Stimulated activated CD8-positive, alpha-beta memory T cell treated with anti-CD3 and anti-CD28 coated beads, Interleukin-15, amount 100 ng/mL, for 48 hours (primary cell): ENCODE measurements at regions not wholly inside any gene's neighbourhood (a gene's known extent, or its start where the extent isn't known, plus 50 kb on each side); places are given as distances from the start of the nearest gene placed in this dataset.
"Not testable (repeated sequence)": the region's sequence is repeated elsewhere in the genome, so short reads cannot be mapped to it uniquely, and the experiment has no call there.

Source experiments
- DNase-seq, 2 donors: peaks; one replicate each; pipeline ENCODE4 v3.0.0-alpha.2; 2020; ENCODE audit warnings: low read depth in 2 of 2

DNA sequence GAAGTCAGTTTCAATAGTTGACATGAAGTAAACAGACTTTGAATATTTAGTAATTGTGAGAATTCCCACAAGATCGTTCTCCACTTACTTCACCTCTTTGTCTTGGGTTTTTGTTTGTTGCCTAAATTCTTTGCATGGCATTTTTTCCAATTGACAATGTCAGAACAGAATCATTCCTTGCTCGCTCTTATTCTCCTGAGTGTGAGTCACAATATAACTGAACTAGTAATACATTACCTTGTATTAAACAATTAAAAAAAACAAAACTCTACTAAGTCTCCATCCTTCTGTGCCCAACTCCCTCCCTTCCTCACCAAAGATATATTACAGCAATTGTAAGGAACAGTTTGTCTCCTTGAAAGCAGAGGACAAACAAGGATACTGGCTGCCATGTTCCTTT lies 638.8 kb upstream of the NOVA1 start:
- DNase-seq, result no peak

DNA sequence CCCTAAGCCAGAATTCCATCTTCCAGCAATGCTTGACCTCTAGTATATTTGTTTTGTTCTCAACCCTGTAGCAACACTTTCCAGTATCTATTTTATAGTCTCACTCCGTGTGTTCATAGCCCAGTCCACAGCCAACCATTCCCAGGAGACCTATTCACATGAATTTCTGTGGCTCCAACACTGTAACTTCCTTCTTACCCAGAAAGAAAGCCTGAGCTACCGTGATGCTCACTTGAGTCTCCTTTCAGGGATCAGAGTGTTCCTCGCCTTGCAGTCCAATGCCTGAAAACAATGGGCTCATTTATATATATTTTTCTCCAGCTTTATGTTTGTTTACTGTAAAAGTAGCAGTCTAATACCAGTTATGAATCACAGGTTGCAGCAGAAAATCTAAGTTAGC lies 645.0 kb upstream of the NOVA1 start:
- DNase-seq, result no peak

DNA sequence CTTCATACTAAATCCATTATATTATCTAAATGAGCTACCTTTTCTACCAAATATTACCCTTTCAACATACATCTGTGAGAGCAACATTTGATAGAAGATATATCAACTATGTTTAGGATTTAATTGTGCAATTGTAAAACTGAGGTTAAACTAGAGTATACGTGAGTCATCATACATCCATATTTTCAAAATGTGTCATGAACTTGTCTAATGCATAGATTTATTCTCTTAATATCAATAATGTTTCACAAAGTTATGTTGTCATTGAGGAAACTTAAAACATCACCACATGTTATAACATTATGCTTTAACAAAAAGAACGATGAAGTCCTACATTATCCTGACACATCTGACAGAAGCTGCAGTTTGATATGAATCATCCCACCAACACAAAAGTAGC lies 645.5 kb upstream of the NOVA1 start:
- no peak for DNase-seq

DNA sequence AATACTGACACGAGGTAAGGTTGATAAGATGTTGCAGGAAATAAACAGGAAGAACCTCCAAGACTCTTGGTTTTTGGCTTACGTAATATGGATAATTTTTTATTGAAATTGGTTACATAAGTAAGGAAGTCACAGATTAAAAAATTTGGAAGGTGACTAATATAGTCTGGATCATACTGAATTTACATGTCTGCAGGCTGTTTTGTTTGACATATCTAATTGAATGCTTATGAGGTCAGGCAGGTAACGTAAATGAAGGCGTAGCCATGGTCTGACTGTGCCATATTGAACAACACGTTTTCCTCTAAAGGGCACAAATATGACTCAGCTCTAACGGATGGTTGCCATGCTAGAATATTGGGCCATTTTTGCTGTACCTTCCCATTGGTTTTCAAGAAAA lies 648.1 kb upstream of the NOVA1 start:
- DNase-seq, result no peak

DNA sequence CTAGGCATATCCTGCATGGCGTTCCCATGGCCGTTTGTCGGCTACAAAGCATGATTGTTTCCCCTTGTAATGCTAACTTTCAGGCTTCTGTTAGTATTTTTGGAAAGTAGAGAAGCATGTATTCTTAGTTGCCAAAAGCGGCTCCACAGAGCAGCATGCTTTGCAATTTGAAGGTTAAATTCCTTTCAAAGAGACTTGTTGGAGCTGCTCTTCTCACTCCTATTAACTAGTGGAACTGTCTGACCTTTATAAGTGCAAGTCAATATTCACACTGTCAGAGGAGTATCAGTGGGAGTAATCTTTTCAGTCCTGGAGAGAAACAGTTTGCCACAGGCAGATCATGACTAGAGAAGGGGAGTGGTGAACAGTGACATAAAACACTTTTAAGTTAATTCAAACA lies 656.1 kb upstream of the NOVA1 start:
- DNase-seq, result no peak

DNA sequence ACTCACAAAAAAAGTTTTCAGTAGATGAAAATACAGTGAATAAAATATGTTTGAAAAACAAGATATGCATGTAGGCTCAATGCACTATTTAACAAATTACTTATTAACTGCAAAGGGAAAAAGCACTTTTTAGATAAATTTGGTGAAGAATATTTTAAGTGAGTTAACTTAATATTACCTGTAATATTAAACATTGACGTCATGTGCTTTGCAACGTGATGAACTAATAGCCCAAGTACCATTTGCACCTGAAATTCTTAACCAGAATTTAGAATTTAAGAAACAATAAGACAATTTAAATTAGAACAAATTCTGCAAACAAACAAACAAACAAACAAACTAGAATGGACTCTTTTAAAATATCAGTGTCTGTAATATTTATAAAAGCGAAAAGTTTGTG lies 659.0 kb upstream of the NOVA1 start:
- no peak for DNase-seq

DNA sequence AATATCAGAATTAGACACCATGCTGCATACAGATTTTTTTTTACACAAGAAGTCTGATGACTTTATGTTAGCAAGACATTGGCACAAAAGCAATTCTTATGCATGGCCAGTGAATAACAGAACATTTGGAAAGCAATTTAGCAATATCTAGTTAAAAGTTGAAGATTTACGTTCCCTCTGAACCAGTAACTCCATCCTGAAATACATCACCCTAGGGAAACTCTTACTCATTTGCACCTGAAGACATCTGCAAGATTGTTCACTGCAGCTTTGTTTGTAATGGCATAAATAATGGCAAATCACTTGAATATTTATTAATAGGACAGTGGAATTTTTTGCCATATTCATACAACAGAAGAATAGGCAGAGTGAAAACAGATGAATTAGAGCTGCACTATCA lies 670.0 kb upstream of the NOVA1 start:
- no peak for DNase-seq

DNA sequence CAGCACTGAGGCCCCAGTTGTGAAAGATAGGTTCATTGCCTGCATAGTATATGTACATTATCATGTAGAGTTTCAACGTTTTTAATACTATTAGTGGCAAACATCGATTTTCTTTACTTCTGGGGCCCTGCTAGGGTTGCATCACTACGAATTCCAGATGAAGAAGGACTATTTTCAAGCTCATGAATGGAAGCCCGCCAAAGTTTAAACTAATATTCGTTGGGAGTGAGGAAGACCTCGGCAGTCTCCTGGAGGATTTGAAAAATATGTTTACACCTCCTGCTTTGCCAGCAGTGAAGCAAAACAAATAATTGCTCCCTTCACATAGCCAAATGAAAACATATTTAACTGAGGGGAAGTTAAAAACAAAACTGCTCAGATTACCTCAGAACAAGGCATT lies 672.9 kb upstream of the NOVA1 start:
- DNase-seq, result no peak

DNA sequence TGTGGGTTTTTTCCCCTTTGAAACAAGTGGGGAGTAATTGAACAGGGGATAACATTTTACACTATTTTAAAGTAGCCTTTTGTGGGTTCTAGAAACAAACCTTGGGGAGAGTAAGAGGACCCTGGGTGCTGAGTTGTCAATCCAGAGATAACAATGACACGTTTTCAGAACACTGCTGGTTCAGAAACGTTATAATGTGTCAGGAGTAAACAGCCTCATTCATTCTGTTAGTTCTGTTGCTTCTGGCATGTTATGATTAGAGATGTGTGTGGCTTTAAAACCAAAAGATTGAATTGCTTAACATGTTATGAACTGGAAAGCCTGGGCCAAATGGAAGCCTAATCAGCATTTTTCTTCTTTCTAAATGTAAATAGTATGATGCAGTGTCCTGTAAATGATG lies 680.5 kb upstream of the NOVA1 start:
- no peak for DNase-seq

DNA sequence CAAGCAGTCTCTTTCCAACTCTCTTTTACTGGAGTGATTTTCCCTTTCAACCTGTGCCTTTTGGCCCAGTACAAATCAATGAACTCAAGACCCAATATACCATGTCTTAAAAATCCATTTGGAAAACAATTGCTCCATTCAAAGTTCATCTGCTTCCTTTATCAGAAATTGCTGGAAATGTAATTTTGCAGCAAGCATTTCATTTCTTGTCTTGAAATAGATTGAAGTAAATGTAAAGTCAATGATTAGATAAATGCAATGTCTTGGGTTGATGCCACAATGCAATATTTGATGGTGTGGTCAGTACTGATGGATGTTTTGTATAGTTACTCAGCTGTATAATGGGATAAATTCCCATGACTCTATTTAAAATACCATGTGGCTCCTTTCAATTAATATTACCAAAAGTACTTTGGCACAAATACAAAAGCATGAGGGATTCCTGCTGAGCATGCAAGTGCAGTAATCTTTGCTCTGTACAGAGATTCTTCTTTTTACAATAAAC lies 707.7 kb upstream of the NOVA1 start:
- DNase-seq, result no peak

DNA sequence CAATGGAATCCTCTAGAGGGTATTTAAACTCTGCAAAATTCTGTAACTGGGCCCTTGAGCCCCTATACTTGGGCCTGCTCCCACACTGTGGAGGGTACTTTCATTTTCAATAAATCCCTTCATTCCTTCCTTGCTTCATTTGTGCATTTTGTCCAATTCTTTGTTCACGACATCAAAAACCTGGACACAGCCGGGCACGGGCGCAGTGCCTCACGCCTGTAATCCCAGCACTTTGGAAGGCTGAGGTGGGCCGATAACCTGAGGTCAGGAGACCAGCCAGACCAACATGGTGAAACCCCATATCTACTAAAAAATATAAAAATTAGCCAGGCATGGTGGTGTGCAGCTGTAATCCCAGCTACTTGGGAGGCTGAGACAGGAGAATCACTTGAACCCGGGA lies 714.9 kb upstream of the NOVA1 start:
- not testable (repeated sequence) for DNase-seq

DNA sequence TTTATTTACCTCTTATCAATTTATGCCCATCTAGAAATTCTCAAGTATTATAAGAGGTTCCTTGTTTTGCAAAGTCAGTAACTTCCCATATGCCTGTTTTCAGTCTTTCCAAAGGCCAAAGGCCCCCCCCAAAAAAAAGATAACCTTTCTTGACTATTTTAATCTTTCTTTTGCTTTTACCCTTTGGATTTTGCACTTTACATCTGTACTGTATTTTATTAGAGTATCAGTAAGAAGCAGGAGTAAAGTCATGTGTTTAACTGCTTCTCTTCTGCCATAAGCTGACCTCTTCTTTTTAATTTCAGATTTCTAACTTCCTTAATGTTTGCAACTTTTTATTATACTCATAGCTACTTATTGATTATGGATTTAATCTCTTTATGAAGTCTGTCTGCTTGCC lies 716.4 kb upstream of the NOVA1 start:
- no peak for DNase-seq

DNA sequence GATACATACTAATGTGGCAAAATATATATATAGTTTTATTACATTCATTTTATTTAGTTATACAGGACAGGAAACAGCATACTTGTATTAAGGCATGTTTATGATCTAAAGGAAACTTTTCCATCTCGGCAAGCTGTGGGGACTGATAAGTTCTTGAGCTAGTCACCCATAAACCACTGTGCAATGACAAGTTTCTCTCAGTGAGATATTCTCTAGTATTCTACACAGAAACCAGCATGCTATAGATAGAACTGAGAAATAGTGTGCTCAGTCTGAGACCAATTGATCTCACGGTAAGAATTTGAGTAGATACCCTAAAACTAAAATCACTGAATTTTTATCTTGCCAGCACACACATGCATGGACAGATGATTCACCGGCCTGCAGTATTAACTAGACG lies 717.6 kb upstream of the NOVA1 start:
- no peak for DNase-seq

DNA sequence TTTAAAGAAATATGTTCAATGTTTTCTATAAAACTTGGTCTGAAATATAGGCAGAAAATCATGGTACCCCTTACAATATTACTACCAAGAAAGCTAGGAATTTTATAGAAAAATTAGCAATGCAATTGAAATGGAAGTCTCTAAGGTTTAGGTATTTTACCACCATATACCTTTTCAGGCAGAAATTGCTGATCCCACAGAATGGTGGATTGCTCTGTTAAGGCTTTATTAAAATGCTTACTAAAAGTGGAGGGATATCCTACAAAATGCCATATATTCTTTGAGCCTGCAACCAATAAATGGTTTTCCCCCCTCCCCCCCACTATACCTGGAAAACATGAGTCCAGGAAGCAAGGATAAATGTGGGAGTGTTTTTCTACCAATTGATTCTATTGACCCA lies 718.1 kb upstream of the NOVA1 start:
- no peak for DNase-seq

DNA sequence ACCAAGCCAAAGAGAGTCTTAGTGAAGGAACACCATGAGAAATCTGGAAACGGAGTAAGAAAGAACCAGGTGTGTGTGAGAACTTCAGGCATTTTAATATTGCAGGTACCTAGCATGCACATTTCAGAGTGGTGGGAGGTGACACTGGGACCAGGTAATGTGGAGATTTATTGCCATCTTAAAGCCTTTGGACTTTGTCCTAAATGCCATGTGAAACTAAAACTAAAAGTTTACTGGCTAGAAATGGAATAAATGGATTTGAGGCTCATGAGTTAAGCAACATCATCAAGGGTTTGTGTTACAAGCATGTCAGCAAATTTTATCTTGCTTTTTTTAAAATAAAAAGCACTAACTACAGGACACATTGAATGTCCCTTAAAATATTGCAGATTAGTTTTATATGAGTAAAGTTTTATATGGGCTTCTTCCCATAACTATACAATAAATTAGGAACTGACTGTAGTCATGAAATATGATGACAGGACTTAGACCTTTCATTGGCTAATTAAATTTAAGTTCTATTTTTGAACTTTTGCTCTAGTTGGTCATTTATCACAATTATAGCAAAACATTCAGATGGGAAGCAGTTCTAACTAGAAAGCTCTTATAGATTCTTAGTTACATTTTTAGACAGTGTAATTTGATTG lies 721.1 kb upstream of the NOVA1 start:
- no peak for DNase-seq

DNA sequence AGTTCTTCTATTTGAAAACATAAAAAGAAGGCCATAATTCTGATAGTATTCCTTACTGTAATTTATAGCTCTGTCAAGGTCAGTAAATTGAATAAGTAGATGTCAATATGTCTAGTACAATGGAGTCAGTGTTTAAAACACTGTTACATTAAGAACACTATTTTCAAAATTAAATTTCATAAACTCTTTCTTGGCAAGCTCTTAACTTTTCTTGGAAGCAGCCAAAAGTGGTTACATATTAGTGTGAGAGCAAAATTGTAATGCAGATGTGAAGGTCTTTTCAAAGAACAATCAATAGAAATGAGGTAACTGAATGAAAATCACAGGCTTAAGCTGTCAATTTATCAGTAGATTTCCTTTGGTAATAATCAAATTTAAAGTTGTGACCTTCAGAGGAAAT lies 722.4 kb upstream of the NOVA1 start:
- DNase-seq, result no peak

DNA sequence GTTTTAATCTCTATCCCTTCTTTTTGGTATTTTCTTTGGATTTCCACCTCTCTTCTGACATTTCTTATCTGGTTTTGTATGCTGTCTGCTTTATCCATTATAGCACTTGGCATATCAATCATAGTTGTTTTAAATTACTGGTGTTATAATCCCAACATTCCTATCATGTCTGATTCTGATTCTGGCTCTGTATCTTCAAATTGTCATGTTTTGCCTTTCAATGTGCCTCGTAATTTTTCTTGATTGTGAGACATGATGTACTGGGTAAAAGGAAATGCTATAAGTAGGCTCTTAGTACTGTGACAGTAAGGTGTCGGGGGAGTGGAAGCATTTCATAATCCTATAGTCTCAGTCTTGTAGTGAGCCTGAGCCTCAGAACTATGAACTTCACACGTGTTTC lies 729.3 kb upstream of the NOVA1 start:
- no peak for DNase-seq

DNA sequence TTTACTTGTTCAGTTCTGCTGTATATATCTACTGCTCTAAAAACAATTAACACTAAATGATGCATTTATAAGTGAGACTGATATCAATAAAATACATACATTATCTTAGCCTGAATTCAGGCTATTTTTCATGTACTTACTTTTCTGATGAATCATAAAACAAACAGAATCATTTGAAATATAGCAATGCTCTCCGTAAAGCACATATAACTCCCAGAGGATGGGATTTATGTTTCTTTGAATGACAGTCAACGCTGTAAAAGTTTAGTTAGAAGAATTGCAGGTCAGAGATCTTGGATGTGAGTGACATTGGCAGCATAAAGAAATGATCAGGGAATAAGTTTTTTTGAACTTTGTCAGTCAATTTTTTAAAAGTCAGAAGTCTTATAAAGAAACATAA lies 740.2 kb upstream of the NOVA1 start:
- DNase-seq, result no peak

DNA sequence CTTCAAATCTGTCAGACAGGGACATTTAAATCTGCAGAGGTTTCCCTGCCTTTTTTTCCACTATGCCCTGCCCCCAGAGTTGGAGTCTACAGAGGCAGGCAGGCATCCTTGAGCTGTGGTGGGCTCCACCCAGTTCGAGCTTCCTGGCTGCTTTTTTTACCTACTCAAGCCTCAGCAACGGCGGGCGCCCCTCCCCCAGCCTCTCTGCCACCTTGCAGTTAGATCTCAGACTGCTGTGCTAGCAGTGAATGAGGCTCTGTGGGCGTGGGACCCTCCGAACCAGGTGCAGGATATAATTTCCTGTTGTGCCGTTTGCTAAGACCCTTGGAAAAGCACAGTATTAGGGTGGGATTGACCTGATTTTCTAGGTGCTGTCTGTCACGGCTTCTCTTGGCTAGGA lies 765.2 kb upstream of the NOVA1 start:
- not testable (repeated sequence) for DNase-seq

DNA sequence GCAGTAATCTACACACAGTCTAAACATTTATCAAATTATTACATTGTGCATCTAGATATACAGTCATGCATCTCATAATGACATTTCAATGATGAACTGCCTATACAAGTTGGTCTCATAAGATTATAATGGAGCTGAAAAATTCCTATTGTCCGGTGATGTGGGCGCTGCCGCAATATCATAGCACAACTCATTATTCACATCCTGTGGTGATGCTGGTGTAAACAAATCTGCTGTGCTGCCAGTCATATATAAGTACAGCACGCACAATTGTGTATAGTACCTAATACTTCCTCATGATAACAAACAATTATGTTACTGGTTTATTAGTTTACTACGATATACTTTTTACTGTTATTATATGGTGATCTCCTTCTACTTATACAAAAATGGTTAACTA lies 768.8 kb upstream of the NOVA1 start:
- DNase-seq, result no peak

DNA sequence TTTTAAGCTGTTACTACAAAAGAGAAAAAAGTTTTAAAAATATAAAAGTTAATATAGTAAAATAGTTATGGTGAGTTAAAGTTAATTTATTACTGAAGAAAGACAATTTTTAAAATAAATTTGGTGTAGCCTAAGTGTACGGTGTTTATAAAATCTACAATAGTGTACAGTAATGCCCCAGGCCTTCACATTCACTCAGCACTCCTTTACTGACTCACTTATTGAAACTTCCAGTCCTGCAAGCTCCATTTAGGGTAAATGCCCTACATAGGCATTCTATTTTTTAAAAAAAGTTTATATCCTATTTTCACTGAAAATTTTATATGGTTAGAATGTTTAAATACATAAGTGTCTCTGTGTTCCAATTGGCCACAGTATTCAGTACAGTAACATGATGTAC lies 769.5 kb upstream of the NOVA1 start:
- DNase-seq, result no peak

DNA sequence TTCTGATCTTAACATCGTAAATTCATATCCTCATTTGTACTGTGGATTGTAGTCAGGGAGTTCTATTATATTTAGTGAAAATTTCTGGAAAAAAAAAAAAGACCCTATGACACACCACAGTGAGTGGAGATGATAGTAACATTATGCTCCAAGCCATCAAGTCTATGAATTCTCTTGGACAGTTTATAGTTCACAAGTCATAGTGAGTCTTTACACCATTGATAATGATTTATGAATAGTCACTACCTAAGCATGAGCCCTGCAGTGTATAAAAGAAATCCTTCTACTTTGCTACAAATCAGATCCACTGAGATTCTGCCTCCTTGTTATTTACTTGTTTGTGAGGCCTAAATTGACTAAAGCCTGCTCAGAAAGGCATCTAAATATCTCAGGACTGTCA lies 772.2 kb upstream of the NOVA1 start:
- no peak for DNase-seq

DNA sequence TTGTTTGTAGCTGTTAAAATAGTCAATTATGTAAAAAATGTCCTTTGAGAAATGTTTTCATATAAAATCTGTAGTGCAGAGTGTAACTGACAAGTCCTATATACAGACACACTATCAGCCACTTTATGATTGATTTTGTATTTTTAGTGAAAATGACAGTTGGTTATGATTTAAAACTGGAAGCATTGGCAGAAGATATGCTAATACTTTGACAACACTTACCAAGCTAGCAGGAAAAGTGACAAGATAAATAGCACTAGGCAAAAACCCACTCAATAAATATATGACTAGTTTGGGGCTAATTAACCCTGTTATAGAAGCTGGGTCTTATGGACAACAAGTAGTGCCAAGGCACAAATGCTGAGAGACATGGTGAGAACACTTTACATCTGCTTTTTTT lies 772.9 kb upstream of the NOVA1 start:
- no peak for DNase-seq

DNA sequence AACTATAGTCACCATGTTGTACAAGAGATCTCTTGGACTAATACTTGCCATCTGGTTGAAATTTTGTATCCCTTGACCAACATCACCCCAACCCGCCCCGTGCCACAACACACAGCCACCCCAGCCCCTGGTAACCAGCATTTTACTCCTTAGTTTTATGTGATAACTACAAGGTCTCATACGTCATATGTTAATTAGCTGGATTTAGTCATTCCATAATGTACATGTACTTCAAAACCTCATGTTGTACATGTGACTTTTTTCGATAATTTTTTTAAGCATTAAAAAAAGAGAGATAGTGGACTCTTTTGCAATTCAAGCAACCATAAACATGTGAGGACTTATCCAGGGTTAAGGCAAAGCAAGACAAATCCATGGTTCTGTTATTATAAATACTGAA lies 773.4 kb upstream of the NOVA1 start:
- DNase-seq, result no peak

DNA sequence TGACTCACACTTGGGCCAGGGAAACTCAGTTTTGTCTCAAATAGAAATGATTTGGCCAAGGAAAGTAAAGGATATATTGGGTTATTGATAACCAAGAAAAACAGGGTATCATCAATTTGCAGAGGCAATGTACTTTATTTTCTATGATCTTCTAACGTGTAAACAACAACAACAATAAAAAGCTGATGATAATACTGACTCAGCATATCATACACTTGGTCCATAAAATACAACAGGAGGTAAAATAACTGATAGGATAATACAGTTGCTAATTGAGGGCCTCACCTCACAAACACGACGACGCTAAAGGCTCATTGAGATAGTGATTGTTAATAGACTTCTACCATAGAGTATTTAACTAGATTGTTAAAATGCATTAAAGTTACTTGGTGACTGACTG lies 774.0 kb upstream of the NOVA1 start:
- DNase-seq, result no peak
